ENCODE measurements at regions not wholly inside any gene's neighbourhood (a gene's known extent, or its start where the extent isn't known, plus 50 kb on each side); places are given as distances from the start of the nearest gene placed in this dataset.

GRCh38 chr22:47448231-47449223, 686.1 kb downstream of the TBC1D22A start:
- TF ChIP-seq CTCF (IDR thresholded peaks at IDR 0.05 in 2 of 3, conservative IDR thresholded peaks at IDR 0.05 in 1 of 3; ENCODE audit: borderline replicate concordance in 1 of 3, insufficient read depth in 1 of 3, low read depth in 2 of 3, low read length in 2 of 3) (no peak), SIN3A (IDR thresholded peaks at IDR 0.05; ENCODE audit: low read depth) (no peak), REST (IDR thresholded peaks at IDR 0.05; ENCODE audit: low read depth) (no peak), EZH2 (IDR thresholded peaks at IDR 0.05) (no peak), POLR2A (IDR thresholded peaks at IDR 0.05; ENCODE audit: borderline replicate concordance, extremely low read depth, insufficient read depth, insufficient read length) (no peak), ZNF274 (IDR thresholded peaks at IDR 0.05; ENCODE audit: low read depth, low read length) (no peak), ZBTB33 (IDR thresholded peaks at IDR 0.05; ENCODE audit: extremely low read depth, insufficient replicate concordance, low read length) (no peak), EZH2phosphoT487 (IDR thresholded peaks at IDR 0.05; ENCODE audit: borderline replicate concordance) (no peak)
